ENCODE measurements at regions not wholly inside any gene's neighbourhood (a gene's known extent, or its start where the extent isn't known, plus 50 kb on each side); places are given as distances from the start of the nearest gene placed in this dataset.

DNA sequence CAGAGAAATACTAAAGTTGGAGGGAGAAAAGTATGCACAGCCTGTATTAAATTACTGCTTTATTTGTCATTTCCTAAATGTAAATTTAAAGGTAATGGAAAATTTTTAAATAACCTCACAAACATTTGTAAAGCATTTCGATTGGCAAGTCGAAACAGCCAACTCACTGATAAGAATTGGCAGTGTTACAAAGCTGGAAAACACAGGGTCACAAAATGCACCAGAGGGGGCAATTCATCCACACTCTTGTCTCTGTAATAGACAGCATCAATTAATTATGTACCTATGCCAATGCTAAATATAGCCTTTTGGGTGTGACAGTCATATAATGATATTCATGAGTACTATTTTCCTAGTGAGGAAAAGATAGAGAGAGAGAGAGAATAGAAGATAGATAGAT is 140.6 kb upstream of the PRLR start:
- Histone ChIP-seq H3K4me3 (ENCODE audit: low read length in 3 of 3) (no peak overlapping the region), H3K27ac (ENCODE audit: low read depth in 2 of 2, low read length in 2 of 2) (no peak overlapping the region), H3K4me1 (ENCODE audit: control insufficient read depth in 2 of 3, insufficient read depth in 2 of 3, low read depth in 1 of 3, low read length in 3 of 3) (no peaks in the 10 kb centered on the region), H3K27me3 (ENCODE audit: control insufficient read depth, insufficient read depth, low read length) (no peaks in the 10 kb centered on the region), H3K9ac (ENCODE audit: low read length in 3 of 3) (no peak overlapping the region), H3K9me3 (ENCODE audit: control insufficient read depth in 2 of 3, insufficient read depth in 1 of 3, low read length in 3 of 3) (no peaks in the 10 kb centered on the region), H3K36me3 (ENCODE audit: control insufficient read depth in 2 of 3, insufficient read depth in 3 of 3, low read length in 3 of 3) (no peaks in the 10 kb centered on the region)
- TF ChIP-seq, protein P1, sequence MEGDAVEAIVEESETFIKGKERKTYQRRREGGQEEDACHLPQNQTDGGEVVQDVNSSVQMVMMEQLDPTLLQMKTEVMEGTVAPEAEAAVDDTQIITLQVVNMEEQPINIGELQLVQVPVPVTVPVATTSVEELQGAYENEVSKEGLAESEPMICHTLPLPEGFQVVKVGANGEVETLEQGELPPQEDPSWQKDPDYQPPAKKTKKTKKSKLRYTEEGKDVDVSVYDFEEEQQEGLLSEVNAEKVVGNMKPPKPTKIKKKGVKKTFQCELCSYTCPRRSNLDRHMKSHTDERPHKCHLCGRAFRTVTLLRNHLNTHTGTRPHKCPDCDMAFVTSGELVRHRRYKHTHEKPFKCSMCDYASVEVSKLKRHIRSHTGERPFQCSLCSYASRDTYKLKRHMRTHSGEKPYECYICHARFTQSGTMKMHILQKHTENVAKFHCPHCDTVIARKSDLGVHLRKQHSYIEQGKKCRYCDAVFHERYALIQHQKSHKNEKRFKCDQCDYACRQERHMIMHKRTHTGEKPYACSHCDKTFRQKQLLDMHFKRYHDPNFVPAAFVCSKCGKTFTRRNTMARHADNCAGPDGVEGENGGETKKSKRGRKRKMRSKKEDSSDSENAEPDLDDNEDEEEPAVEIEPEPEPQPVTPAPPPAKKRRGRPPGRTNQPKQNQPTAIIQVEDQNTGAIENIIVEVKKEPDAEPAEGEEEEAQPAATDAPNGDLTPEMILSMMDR (IDR thresholded peaks at IDR 0.05; ENCODE audit: borderline replicate concordance, extremely low read depth, insufficient read depth) = no peak
- no peak for DNase-seq
- intact Hi-C loops (cut with DNase I) = no loop called here
- FAIRE-seq = no peak

DNA sequence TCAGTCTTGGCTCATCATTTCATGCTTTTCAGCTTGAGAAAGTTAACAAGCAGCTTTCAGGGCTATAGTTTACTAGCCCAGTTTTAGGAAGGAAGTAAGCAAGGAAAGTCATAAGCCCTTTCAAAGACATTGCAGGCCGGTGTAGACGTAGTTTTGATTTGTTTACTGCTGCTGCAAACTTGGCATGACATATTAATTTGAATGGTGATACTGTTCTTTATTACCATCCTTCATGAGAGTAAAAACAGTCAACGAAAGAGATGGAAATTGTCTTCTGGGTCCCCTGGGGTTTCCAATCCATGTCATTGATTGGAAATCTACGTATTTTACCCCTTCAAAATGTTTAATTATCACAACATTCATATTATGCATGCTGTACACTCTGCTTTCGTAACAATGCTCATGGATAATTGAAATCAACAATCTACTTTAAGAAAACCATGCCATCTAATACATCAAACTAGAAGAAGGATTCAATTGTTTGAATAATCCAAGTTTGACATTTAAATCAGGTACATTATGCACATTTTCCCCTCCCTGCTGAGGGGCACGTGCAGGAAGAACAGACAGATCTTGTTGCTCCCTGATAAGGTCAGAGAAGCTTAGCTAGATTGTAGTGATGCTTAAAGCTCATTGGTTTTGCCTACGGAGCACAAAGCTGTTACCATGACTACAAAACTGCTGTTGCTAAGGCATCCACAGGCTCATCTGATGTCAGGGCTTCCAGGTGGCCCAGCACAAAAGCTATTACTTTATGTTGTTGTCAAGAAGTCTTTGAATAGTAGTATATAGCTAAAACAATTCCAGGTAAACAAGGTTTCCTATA is 139.9 kb upstream of the PRLR start:
- no peaks in the 10 kb centered on the region for H3K27me3 ChIP-seq (ENCODE audit: control insufficient read depth, insufficient read depth, low read length)
- H3K4me3 ChIP-seq (ENCODE audit: low read length in 3 of 3) = no peak overlapping the region
- no peaks in the 10 kb centered on the region for H3K9me3 ChIP-seq (ENCODE audit: control insufficient read depth in 2 of 3, insufficient read depth in 1 of 3, low read length in 3 of 3)
- FAIRE-seq (no peak), DNase-seq (peak in 2 of 5 donors; percentile 30 to 33)
- TF ChIP-seq, protein P1 (IDR thresholded peaks at IDR 0.05; ENCODE audit: borderline replicate concordance, extremely low read depth, insufficient read depth) = no peak
- no peaks in the 10 kb centered on the region for H3K4me1 ChIP-seq (ENCODE audit: control insufficient read depth in 2 of 3, insufficient read depth in 2 of 3, low read depth in 1 of 3, low read length in 3 of 3)
- no peak overlapping the region for H3K27ac ChIP-seq (ENCODE audit: low read depth in 2 of 2, low read length in 2 of 2)
- intact Hi-C loops (cut with DNase I) = no loop called here
- no peaks in the 10 kb centered on the region for H3K36me3 ChIP-seq (ENCODE audit: control insufficient read depth in 2 of 3, insufficient read depth in 3 of 3, low read length in 3 of 3)
- no peak overlapping the region for H3K9ac ChIP-seq (ENCODE audit: low read length in 3 of 3)

DNA sequence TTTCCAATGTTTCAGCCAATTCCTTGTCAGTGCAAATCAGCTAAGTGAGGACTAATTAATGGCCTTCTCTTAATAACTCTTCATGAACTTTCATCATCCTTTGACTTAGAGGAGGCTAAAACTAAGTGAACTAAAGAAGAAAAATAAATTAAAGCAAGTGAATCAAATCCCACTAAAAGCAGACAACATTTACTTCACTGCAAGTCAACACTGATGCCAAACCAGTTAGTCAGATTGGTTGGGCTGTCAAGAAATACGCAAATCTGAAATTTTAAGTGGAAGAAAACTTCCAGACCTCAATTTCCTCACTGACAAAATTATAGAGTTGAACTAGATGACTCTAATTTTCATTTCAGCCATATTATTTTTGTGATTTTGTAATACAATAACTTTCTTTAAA is 137.2 kb upstream of the PRLR start:
- H3K4me1 ChIP-seq (ENCODE audit: control insufficient read depth in 2 of 3, insufficient read depth in 2 of 3, low read depth in 1 of 3, low read length in 3 of 3) = no peaks in the 10 kb centered on the region
- FAIRE-seq (no peak), DNase-seq (no peak)
- H3K9me3 ChIP-seq (ENCODE audit: control insufficient read depth in 2 of 3, insufficient read depth in 1 of 3, low read length in 3 of 3) = no peaks in the 10 kb centered on the region
- no peak overlapping the region for H3K27ac ChIP-seq (ENCODE audit: low read depth in 2 of 2, low read length in 2 of 2)
- TF ChIP-seq, protein P1 (IDR thresholded peaks at IDR 0.05; ENCODE audit: borderline replicate concordance, extremely low read depth, insufficient read depth) = no peak
- no peak overlapping the region for H3K9ac ChIP-seq (ENCODE audit: low read length in 3 of 3)
- H3K4me3 ChIP-seq (ENCODE audit: low read length in 3 of 3) = no peak overlapping the region
- no peaks in the 10 kb centered on the region for H3K27me3 ChIP-seq (ENCODE audit: control insufficient read depth, insufficient read depth, low read length)
- H3K36me3 ChIP-seq (ENCODE audit: control insufficient read depth in 2 of 3, insufficient read depth in 3 of 3, low read length in 3 of 3) = no peaks in the 10 kb centered on the region
- intact Hi-C loops (cut with DNase I) = no loop called here
